ENCODE measurements at regions not wholly inside any gene's neighbourhood (a gene's known extent, or its start where the extent isn't known, plus 50 kb on each side); places are given as distances from the start of the nearest gene placed in this dataset.

DNA sequence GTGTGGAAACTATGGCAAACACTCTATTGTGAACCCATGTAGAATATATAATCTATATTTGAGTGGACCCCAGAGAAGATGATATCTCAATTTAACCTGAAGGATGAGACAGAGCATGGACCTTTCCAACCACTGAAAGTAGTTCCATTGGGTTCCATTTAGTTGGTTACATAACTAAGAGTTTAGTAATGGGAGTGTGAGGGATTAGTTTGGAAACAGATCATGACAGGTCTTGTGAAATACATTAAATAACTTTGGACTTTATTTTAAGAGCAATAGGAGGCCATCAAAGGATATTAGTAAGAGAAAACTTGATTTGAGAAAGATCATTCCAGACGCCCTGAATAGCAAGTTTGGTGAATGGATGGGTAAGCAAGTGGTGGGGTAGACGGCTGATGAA lies 487.2 kb upstream of the ROBO2 start (continued):
- TF ChIP-seq, protein P1, sequence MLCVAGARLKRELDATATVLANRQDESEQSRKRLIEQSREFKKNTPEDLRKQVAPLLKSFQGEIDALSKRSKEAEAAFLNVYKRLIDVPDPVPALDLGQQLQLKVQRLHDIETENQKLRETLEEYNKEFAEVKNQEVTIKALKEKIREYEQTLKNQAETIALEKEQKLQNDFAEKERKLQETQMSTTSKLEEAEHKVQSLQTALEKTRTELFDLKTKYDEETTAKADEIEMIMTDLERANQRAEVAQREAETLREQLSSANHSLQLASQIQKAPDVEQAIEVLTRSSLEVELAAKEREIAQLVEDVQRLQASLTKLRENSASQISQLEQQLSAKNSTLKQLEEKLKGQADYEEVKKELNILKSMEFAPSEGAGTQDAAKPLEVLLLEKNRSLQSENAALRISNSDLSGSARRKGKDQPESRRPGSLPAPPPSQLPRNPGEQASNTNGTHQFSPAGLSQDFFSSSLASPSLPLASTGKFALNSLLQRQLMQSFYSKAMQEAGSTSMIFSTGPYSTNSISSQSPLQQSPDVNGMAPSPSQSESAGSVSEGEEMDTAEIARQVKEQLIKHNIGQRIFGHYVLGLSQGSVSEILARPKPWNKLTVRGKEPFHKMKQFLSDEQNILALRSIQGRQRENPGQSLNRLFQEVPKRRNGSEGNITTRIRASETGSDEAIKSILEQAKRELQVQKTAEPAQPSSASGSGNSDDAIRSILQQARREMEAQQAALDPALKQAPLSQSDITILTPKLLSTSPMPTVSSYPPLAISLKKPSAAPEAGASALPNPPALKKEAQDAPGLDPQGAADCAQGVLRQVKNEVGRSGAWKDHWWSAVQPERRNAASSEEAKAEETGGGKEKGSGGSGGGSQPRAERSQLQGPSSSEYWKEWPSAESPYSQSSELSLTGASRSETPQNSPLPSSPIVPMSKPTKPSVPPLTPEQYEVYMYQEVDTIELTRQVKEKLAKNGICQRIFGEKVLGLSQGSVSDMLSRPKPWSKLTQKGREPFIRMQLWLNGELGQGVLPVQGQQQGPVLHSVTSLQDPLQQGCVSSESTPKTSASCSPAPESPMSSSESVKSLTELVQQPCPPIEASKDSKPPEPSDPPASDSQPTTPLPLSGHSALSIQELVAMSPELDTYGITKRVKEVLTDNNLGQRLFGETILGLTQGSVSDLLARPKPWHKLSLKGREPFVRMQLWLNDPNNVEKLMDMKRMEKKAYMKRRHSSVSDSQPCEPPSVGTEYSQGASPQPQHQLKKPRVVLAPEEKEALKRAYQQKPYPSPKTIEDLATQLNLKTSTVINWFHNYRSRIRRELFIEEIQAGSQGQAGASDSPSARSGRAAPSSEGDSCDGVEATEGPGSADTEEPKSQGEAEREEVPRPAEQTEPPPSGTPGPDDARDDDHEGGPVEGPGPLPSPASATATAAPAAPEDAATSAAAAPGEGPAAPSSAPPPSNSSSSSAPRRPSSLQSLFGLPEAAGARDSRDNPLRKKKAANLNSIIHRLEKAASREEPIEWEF (CRISPR knock-in tag; IDR thresholded peaks at IDR 0.05): no peak

DNA sequence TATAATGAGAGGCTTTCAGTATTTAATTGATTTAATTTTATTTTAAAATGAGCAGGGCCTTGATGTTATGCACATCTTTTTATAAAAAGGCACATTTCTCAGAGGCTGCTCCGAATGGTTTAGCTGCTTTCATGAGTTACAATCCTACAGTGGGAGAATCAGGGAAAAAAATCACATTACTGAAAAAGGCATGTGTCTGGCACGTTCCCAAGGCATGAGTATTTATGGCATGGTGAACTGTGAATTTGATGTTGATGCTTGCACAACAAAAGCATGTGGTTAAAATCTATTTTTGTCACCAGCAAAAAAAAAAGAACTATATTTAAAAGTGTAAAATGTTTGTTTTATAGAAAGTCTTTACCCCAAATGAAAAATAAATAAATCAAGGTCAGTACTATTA lies 485.2 kb upstream of the ROBO2 start:
- no peak overlapping the region for H3K27ac ChIP-seq (ENCODE audit: extremely low read depth, low read depth, low read length)
- no peak overlapping the region for H2AFZ ChIP-seq (ENCODE audit: low read depth, low read length)
- ChIA-PET CTCF (ENCODE audit: low intra/inter-chr PET ratio) (no interaction called here), POLR2A (no interaction called here)
- intact Hi-C loops (cut with micrococcal nuclease) (no loop called here), in situ Hi-C loops (cut with MboI) (no loop called here)
- BruUV-seq (replicated peaks): no TSS peak
- no peak for ATAC-seq
- no peaks in the 10 kb centered on the region for H3K9me1 ChIP-seq (ENCODE audit: control insufficient read depth, insufficient read depth, low read length)
- H3K9me3 ChIP-seq (replicated peaks; ENCODE audit: control insufficient read depth, insufficient read depth, low read depth, low read length): no peaks in the 10 kb centered on the region
- no peaks in the 10 kb centered on the region for H3K4me1 ChIP-seq (replicated peaks in 1 of 2; ENCODE audit: control insufficient read depth in 2 of 2, insufficient read depth in 2 of 2, low read length in 2 of 2)
- H3K27me3 ChIP-seq (ENCODE audit: control insufficient read depth in 2 of 2, insufficient read depth in 2 of 2, low read length in 2 of 2): no peaks in the 10 kb centered on the region
- no peaks in the 10 kb centered on the region for H3K36me3 ChIP-seq (ENCODE audit: control insufficient read depth, insufficient read depth, low read length)
- TF ChIP-seq, protein P2, sequence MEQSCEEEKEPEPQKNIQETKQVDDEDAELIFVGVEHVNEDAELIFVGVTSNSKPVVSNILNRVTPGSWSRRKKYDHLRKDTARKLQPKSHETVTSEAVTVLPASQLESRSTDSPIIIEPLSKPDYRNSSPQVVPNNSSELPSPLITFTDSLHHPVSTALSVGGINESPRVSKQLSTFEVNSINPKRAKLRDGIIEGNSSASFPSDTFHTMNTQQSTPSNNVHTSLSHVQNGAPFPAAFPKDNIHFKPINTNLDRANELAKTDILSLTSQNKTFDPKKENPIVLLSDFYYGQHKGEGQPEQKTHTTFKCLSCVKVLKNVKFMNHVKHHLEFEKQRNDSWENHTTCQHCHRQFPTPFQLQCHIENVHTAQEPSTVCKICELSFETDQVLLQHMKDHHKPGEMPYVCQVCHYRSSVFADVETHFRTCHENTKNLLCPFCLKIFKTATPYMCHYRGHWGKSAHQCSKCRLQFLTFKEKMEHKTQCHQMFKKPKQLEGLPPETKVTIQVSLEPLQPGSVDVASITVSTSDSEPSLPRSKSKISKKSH (CRISPR knock-in tag; IDR thresholded peaks at IDR 0.05): no peak
- TF ChIP-seq CBX1 (IDR thresholded peaks at IDR 0.05; ENCODE audit: low read depth): no peak
- no peak for FAIRE-seq
- 0% methylated on average over 2 of the region's 2 CpGs for WGBS (ENCODE audit: insufficient coverage, low coverage, missing lambda C conversion rate)
- H3K79me2 ChIP-seq (ENCODE audit: control insufficient read depth, insufficient read depth, low read length): no peaks in the 10 kb centered on the region
- no peak for DNase-seq (ENCODE audit: extremely low read depth in 1 of 4, low spot score in 3 of 4)
- H3K4me3 ChIP-seq: no peak overlapping the region
- no peak overlapping the region for H3K9ac ChIP-seq (ENCODE audit: insufficient read depth in 1 of 2, low read depth in 2 of 2, low read length in 2 of 2)
- H3K4me2 ChIP-seq (ENCODE audit: insufficient read depth, low read length): no peak overlapping the region
- H4K20me1 ChIP-seq (replicated peaks; ENCODE audit: control insufficient read depth, insufficient read depth, low read length): no peaks in the 10 kb centered on the region

Data from K562 (cell line).